ENCODE measurements at regions not wholly inside any gene's neighbourhood (a gene's known extent, or its start where the extent isn't known, plus 50 kb on each side); places are given as distances from the start of the nearest gene placed in this dataset.
A peak's percentile ranks its signal among the peaks of the same experiment; 100 is the strongest.

- intact Hi-C loops (cut with DNase I): no loop called here
- DNase-seq: no peak
- no peak for ATAC-seq (ENCODE audit: poor library complexity)
Measured at GRCh38 chr15:70409388-70409787, 311.7 kb upstream of the TLE3 start.

- intact Hi-C loops (cut with DNase I): no loop called here
- DNase-seq: no peak
- ATAC-seq (ENCODE audit: poor library complexity): no peak
Measured at GRCh38 chr15:70407955-70408354, 310.2 kb upstream of the TLE3 start.

- no peak for ATAC-seq (ENCODE audit: poor library complexity)
Measured at GRCh38 chr15:70407336-70407670, 309.6 kb upstream of the TLE3 start.

GRCh38 chr15:70406617-70407335 is 309.1 kb upstream of the TLE3 start:
- intact Hi-C loops (cut with DNase I): no loop called here
- no peak for ATAC-seq (ENCODE audit: poor library complexity)

More at GRCh38 chr15:70407336-70407670, 309.6 kb upstream of the TLE3 start:
- no peak for DNase-seq
- intact Hi-C loops (cut with DNase I): no loop called here

DNA sequence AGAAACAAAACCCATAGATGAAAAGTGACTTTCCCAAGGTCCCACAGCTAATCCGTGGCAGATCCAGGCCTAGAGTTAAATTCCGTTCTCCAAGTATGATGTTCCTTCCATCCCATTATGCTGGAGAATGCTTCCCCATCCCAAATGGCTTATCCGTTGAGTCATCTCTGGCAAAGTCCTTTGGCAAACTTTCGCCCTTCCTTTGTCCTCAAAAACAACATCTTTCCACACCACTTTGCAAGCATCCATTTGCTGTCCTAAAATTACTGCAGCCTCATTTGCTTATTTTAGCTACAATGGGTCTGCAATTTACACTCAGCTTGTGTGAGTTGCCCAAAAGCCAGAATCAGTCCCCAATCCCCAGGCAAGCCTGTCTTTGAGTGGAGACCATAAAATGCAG is 304.0 kb upstream of the TLE3 start:
- ATAC-seq (ENCODE audit: poor library complexity) (peak; percentile 63), DNase-seq (no peak)
- intact Hi-C loops (cut with DNase I): no loop called here

More at GRCh38 chr15:70406617-70407335, 309.1 kb upstream of the TLE3 start:
- no peak for DNase-seq

- ATAC-seq (ENCODE audit: poor library complexity): peak; percentile 47
- no peak for DNase-seq
- intact Hi-C loops (cut with DNase I): no loop called here
Measured at GRCh38 chr15:70400766-70401541, 303.2 kb upstream of the TLE3 start.

DNA sequence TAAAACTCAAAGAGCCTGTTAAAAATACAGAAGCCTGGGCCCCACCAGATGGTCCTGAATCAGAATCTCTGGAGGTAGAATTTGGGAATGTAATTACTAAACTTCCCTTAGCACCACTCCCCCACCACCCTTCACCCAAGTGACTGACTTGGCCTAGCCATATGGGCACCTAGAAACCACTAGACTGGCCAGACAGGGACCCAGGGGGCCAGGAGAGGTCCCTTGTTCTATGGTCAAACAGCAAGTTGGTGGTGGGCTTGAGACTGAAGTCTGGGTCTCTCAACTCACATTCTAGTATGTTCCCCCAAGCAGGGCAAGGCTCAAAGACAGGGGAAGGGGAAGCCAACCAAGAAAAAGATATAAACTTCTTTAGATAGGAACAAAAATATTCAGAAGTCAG is 301.5 kb upstream of the TLE3 start:
- intact Hi-C loops (cut with DNase I): no loop called here
- DNase-seq (no peak), ATAC-seq (ENCODE audit: poor library complexity) (no peak)

DNA sequence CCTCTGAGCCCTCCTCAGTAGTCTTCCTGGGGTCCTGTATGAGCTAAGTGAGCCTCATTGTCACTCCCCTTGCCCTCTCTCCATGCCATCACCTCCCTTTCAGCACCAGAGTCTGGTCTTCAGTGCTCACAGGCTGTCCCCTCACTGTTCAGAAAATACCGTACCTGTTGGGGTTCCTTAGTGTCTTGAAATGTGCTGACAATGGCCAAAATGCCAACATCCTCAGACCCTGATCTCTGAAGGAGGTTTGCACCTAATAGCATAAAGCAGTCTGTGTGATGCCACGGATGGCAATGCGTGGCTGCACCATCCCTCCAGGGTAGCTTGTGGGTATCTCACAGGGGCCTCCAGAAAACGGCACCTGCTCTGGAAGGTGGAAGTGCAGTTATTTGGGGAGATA is 301.0 kb upstream of the TLE3 start:
- intact Hi-C loops (cut with DNase I): no loop called here
- no peak for DNase-seq
- no peak for ATAC-seq (ENCODE audit: poor library complexity)

- intact Hi-C loops (cut with DNase I): no loop called here
- no peak for ATAC-seq (ENCODE audit: poor library complexity)
Measured at GRCh38 chr15:70396807-70397206, 299.1 kb upstream of the TLE3 start.

DNA sequence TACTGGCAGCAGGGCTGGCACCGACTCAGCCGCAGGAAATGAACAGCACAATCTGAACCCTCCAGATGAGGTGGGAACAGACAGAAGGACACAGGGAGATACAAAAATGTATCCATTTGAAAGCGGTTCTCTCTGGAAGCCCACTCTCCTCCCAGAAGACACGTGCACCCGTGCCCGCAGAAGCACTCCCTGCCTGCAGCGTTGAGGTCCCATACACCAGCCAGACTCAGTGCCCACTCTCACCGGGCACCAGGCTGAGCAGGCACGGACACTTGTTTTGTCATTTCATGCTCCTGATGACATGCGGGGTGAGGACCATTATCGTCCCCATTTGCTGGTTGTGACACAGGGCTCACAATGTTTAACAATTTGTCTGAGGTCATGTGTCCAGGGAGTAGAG is 297.4 kb upstream of the TLE3 start:
- intact Hi-C loops (cut with DNase I): no loop called here
- DNase-seq: no peak
- ATAC-seq (ENCODE audit: poor library complexity): no peak

More at GRCh38 chr15:70396807-70397206, 299.1 kb upstream of the TLE3 start:
- DNase-seq: no peak

DNA sequence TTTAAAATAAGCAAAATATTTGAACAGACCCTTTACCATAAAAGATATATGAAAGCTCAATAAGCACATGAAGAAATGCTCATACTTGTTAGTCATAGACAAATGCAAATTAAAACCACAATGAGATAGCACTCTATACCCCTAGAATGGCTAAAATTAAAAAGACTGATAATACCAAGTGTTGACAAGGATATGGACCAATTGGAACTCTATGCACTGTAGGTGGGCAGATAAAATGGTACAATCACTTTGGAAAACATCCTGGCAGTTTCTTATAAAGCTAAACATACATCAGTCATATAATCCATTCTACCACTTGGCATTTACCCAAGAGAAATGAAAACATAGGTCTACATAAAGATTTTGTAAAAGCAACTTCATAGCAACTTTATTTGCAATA is 293.0 kb upstream of the TLE3 start:
- no peak for DNase-seq
- no peak for ATAC-seq (ENCODE audit: poor library complexity)
- intact Hi-C loops (cut with DNase I): no loop called here

DNA sequence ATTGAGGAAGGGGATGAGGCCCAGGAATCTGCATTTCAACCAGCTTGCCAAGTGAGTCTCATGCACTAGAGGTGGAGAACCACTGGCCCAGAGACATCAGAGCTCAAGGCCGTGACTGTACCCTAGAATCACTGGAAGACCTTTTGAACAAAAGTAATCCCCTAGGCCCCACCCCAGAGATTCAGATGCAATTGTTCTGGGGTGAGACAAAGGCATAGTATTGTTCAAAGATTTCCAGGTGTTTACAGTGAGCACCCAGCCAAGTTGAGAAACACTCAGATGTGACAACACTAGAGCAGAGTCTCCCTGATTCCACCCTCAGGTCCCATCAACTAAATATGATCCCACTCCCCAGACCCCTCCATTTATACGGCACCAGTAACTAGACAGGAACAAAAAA is 290.3 kb upstream of the TLE3 start:
- no peak for ATAC-seq (ENCODE audit: poor library complexity)
- intact Hi-C loops (cut with DNase I): no loop called here
- DNase-seq: no peak

GRCh38 chr15:70387081-70387480 is 289.4 kb upstream of the TLE3 start:
- DNase-seq (no peak), ATAC-seq (ENCODE audit: poor library complexity) (no peak)
- intact Hi-C loops (cut with DNase I): no loop called here

GRCh38 chr15:70385711-70386110 is 288.0 kb upstream of the TLE3 start:
- DNase-seq (no peak), ATAC-seq (ENCODE audit: poor library complexity) (no peak)
- intact Hi-C loops (cut with DNase I): no loop called here

GRCh38 chr15:70385052-70385451 is 287.3 kb upstream of the TLE3 start:
- intact Hi-C loops (cut with DNase I): no loop called here
- ATAC-seq (ENCODE audit: poor library complexity): no peak
- no peak for DNase-seq

DNA sequence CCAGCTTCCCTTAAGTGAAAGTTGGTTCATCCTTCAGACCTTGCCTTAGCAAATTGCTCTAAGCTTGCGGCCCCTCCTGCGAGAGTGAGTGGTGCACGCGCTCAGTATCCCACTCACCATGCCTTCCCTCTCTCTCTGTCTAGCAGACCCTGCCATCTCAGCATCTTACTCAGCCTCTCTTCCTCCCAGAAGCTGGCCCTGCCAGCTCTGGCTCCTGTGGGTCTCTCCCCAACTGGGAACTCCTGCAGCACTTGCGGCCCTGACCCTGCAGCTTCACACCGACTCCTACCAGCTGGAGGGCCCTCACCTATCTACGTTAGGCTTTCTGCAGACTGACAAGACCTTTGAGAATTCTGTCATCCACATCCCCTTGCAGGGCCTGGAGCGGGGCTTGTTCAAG is 286.1 kb upstream of the TLE3 start:
- intact Hi-C loops (cut with DNase I): no loop called here
- ATAC-seq (ENCODE audit: poor library complexity): no peak
- no peak for DNase-seq

- DNase-seq (no peak), ATAC-seq (ENCODE audit: poor library complexity) (no peak)
- intact Hi-C loops (cut with DNase I): no loop called here
Measured at GRCh38 chr15:70382762-70383458, 285.2 kb upstream of the TLE3 start.

- ATAC-seq (ENCODE audit: poor library complexity): no peak
- intact Hi-C loops (cut with DNase I): no loop called here
Measured at GRCh38 chr15:70382009-70382749, 284.5 kb upstream of the TLE3 start.

More at GRCh38 chr15:70382009-70382749, 284.5 kb upstream of the TLE3 start:
- no peak for DNase-seq

Data from Right ventricle myocardium superior (tissue), 1 donor.